Activated CD4-positive, alpha-beta T cell treated with anti-CD3 and anti-CD28 coated beads, Interleukin-2, amount 50 U/mL, for 4 hours (primary cell): ENCODE measurements at regions not wholly inside any gene's neighbourhood (a gene's known extent, or its start where the extent isn't known, plus 50 kb on each side); places are given as distances from the start of the nearest gene placed in this dataset.

Source experiments
- DNase-seq, 2 experiments: peaks; one replicate each; pipeline ENCODE4 v3.0.0-alpha.2; 2020

DNA sequence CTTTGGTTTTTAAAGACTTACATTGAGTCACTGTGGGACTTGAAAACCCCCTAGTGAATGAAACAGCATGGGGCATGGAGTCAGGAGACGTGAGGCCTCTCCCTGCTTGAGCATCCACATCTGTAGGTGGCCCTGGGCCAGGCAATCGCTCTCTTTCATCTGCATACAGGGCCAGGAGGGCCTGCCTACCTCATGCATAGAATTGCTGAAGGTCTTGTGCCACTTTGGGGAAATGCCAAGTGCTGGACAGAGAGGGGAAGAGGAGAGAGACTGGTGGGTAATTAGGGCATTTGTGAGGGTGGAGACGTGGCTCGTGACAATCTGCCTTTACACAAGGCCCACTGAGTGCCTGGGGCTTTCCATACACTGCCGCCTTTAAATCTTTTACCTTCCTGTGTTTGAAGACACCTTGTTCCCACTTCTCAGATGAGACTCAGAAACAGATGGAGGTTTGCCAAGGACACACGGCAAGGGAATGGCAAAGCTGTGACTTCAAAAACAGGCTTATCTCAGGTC, 322.2 kb upstream of the HS6ST1 start:
- no peak for DNase-seq

GRCh38 chr2:128641421-128642080, 322.9 kb upstream of the HS6ST1 start:
- DNase-seq: no peak

DNA sequence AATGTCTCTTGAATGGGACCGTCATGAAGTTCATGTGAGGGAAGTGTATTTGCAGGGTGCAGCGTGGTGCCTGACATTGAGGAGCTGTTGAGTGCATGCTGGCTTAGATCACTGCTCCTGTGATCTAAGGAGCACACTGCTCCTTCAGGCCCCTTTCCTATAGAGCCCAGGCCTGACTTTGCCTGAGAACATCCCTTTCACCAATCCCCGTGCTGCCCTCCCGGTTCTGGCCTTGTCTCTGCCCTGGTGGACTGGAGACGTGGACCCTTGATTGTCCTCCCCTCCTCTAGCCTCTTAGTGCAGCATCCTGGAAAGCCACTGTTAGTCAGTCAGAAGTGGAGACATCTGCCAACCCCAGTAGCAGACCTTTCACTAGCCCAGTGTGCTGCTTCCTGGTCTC, 323.6 kb upstream of the HS6ST1 start:
- DNase-seq: no peak

GRCh38 chr2:128642821-128643220, 324.2 kb upstream of the HS6ST1 start:
- no peak for DNase-seq

GRCh38 chr2:128643221-128644065, 324.8 kb upstream of the HS6ST1 start:
- DNase-seq: no peak

GRCh38 chr2:128644156-128644555, 325.5 kb upstream of the HS6ST1 start:
- DNase-seq: no peak

DNA sequence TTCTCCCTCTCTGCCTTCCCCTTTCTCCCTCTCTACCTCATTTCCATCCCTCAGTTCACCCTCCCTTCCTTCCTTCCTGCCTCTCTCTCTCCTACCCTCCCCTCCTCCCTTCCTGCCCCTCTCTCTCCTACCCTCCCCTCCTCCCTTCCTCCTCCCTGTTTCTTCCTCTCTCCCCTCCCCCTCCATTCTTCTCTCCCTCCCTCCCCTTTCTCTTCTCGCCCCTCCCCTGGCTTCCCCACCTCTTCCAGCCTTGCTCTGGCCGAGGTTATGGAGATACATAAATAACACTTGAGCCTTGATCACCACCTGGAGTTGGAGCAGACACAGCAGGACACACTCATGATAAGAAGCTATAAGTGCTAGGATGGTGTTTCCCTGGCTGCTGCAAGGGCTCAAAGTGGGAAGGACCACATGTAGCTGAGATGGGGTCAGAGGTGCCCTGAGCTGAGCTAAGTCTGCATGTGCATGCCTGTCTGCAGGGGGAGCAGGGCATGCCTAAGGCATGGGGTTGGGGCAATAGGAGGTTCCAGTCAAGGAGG, 326.1 kb upstream of the HS6ST1 start:
- DNase-seq: no peak

GRCh38 chr2:128645631-128646030, 327.0 kb upstream of the HS6ST1 start:
- DNase-seq: no peak

- DNase-seq: no peak
These were observed 327.4 kb upstream of the HS6ST1 start for GRCh38 chr2:128646091-128646490.

- DNase-seq: no peak
These were observed 328.0 kb upstream of the HS6ST1 start for GRCh38 chr2:128646691-128647090.

DNA sequence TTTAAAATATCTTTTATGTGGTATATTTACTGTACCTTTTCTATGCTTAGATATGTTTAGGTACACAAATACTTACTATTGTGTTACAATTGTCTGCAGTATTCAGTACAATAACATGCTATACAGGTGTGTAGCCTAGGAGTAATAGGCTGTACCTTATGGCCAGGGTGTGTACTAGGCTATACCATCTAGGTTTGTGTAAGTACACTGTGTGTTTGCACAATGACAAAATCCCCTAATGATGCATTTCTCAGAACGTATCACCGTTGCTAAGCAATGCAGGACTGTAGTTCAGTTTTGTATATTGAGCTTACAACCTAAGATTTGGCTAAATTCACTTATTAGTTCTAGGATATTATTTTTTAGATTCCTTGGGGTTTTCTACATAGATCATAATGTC, 332.3 kb upstream of the HS6ST1 start:
- DNase-seq: no peak

DNA sequence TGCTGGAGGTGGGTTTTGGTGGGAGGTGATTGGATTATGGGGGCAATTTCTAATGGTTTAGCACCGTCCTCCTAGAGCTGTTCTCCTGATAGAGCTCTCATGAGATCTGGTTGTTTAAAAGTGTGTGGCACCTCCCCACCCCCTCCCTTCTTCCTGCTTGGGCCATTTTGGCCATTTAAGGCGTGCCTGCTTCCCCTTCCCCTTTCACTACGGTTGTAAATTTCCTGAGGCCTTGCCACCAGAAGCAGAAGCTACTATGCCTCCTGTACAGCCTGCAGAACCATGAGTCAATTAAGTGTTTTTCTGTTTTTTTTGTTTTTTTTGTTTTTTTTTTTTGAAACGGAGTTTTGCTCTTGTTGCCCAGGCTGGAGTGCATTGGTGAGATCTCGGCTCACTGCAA, 335.7 kb upstream of the HS6ST1 start:
- no peak for DNase-seq

GRCh38 chr2:128660836-128661235, 342.2 kb upstream of the HS6ST1 start:
- no peak for DNase-seq

DNA sequence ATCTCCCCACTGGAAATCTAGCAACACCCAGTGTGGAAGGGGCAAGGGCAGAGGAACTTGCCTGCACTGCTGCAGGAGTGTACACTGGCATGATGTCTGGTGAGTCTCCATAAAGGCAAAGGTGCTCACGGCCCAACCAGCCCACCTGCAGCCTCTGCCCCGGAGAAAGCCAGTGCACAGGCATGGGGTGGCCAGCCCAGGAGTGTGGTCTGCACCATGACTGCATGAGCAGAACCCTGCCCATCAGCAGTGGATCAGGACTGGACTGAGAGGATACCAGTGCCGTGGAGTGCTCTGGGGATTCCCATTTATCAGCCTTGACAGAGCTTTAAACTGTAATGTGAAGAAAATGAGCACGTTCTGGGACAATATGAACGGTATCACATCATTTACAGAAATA, 342.6 kb upstream of the HS6ST1 start:
- no peak for DNase-seq

GRCh38 chr2:128662051-128662471, 343.4 kb upstream of the HS6ST1 start:
- no peak for DNase-seq

GRCh38 chr2:128663371-128664050, 344.8 kb upstream of the HS6ST1 start:
- DNase-seq: no peak

DNA sequence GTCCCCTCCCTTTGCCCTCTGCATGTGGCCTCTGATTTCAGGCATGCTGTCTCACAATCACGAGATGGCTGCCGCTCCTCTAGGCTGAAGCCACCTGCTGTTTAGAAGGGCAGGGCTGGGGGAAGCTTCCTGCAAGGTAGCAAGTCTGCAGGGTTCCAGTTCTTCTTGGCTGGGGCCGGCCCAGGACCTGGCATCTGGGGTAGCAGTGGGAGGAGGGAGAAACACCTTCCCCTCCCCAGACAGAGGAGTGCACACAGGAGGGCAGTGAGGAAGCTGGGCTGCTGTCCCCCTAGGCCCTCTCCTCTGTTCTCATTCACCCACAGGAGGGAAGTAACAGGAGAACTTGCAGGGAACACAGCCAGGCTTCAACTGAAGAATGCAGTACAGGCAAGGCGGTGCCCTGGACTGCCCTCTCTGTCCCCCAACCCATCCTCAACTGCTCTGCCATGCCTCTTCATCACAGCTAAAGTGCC, 345.9 kb upstream of the HS6ST1 start:
- no peak for DNase-seq

- DNase-seq: no peak
These were observed 346.4 kb upstream of the HS6ST1 start for GRCh38 chr2:128665113-128665512.

- DNase-seq: no peak
These were observed 347.9 kb upstream of the HS6ST1 start for GRCh38 chr2:128666596-128666995.

DNA sequence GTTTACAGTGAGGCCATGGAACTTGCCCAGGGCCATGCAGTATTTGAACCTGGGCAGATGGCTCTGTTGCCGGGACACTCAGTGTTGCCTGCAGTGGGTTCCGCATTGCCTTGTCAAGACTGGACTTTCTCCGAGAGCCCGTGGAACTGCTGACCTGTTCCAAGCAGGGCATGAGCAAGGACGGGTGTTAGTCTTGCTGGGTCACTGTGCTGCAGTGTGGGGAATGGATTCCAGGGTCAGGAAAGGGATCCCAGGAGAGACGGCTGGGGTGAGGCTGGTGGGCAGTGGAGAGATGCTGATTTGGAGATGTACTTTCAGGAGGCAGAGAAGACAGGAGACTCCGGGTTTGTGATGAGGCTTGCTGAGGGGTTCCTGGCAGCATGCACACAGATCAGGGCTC, 348.7 kb upstream of the HS6ST1 start:
- no peak for DNase-seq

- DNase-seq: no peak
These were observed 350.3 kb upstream of the HS6ST1 start for GRCh38 chr2:128668946-128669345.

- DNase-seq: no peak
These were observed 351.4 kb upstream of the HS6ST1 start for GRCh38 chr2:128670066-128670465.
